Ramos (cell line): ENCODE measurements at regions not wholly inside any gene's neighbourhood (a gene's known extent, or its start where the extent isn't known, plus 50 kb on each side); places are given as distances from the start of the nearest gene placed in this dataset.

Experiments
- in situ Hi-C: fragments of 300-500 bp; cut with MboI; formaldehyde crosslinking; loops from one replicate; pipeline ENCODE4 v1.14.3; 2022; ENCODE audit warnings: low sequenced_read_pairs; ENCODE audit not compliant: unreplicated experiment

- in situ Hi-C loops, result no loop called here
Measured at GRCh38 chr14:58777541-58777979, 139.8 kb downstream of the DACT1 start.

- in situ Hi-C loops, result no loop called here
Measured at GRCh38 chr14:58778202-58778601, 140.4 kb downstream of the DACT1 start.

- in situ Hi-C loops, result no loop called here
Measured at GRCh38 chr14:58779376-58779775, 141.6 kb downstream of the DACT1 start.

- in situ Hi-C loops, result no loop called here
Measured at GRCh38 chr14:58780185-58780584, 142.4 kb downstream of the DACT1 start.

- in situ Hi-C loops, result no loop called here
Measured at GRCh38 chr14:58780605-58781004, 142.8 kb downstream of the DACT1 start.

- in situ Hi-C loops, result no loop called here
Measured at GRCh38 chr14:58782011-58782410, 144.2 kb downstream of the DACT1 start.

GRCh38 chr14:58783792-58784511, 146.2 kb downstream of the DACT1 start:
- in situ Hi-C loops, result no loop called here

- in situ Hi-C loops, result no loop called here
Measured at GRCh38 chr14:58784931-58785330, 147.2 kb downstream of the DACT1 start.

- in situ Hi-C loops, result no loop called here
Measured at GRCh38 chr14:58785701-58786100, 147.9 kb downstream of the DACT1 start.

GRCh38 chr14:58787592-58787991, 149.8 kb downstream of the DACT1 start:
- in situ Hi-C loops, result no loop called here

GRCh38 chr14:58788655-58789503, 151.1 kb downstream of the DACT1 start:
- in situ Hi-C loops, result no loop called here

- in situ Hi-C loops, result no loop called here
Measured at GRCh38 chr14:58789736-58790135, 152.0 kb downstream of the DACT1 start.

GRCh38 chr14:58792416-58792815, 154.7 kb downstream of the DACT1 start:
- in situ Hi-C loops, result no loop called here

- in situ Hi-C loops, result no loop called here
Measured at GRCh38 chr14:58793131-58793740, 155.5 kb downstream of the DACT1 start.

GRCh38 chr14:58794993-58795762, 157.4 kb downstream of the DACT1 start:
- in situ Hi-C loops, result no loop called here

- in situ Hi-C loops, result no loop called here
Measured at GRCh38 chr14:58796242-58797009, 158.7 kb downstream of the DACT1 start.

GRCh38 chr14:58797010-58797429, 159.3 kb downstream of the DACT1 start:
- in situ Hi-C loops, result no loop called here

- in situ Hi-C loops, result no loop called here
Measured at GRCh38 chr14:58798173-58798572, 160.4 kb downstream of the DACT1 start.

GRCh38 chr14:58801086-58801485, 163.3 kb downstream of the DACT1 start:
- in situ Hi-C loops, result no loop called here

- in situ Hi-C loops, result no loop called here
Measured at GRCh38 chr14:58805057-58805456, 167.3 kb downstream of the DACT1 start.
